LNCaP clone FGC (cell line): ENCODE measurements at regions not wholly inside any gene's neighbourhood (a gene's known extent, or its start where the extent isn't known, plus 50 kb on each side); places are given as distances from the start of the nearest gene placed in this dataset.

Experiments
- DNase-seq: peaks from one replicate; pipeline ENCODE4 v3.0.0-alpha.2; 2011; ENCODE audit warnings: low read depth
- H3K4me3 ChIP-seq: 2 replicates; pipeline ENCODE4 v1.5.1; 2011; ENCODE audit warnings: mild to moderate bottlenecking, low read depth, low read length, control low read depth
- TF ChIP-seq, protein P1 (sequence below): IDR thresholded peaks from 2 replicates; pipeline ENCODE4 v1.5.1; 2012; ENCODE audit warnings: mild to moderate bottlenecking; ENCODE audit not compliant: control insufficient read depth, insufficient read depth; ENCODE audit errors: extremely low read depth

DNA sequence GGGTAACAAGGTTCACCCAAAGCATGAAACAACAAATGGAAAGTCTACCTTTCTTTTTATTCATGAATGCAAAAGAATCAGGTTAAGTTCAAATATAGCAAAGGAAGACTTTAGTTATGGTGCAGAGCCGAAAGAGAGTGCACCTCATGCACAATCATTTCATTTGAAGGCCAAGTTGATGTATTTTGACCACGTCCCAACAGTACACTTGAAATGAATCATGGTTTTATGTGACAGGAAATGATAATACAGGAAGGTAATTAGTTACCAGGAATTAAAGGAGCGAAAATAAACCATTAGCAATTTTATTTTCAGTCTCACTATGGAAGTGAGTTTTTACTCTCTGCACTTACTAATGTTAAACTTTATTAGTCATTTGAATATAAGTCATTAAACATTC lies 281.2 kb upstream of the DIAPH2 start:
- no peak overlapping the region for H3K4me3 ChIP-seq
- TF ChIP-seq, protein P1, sequence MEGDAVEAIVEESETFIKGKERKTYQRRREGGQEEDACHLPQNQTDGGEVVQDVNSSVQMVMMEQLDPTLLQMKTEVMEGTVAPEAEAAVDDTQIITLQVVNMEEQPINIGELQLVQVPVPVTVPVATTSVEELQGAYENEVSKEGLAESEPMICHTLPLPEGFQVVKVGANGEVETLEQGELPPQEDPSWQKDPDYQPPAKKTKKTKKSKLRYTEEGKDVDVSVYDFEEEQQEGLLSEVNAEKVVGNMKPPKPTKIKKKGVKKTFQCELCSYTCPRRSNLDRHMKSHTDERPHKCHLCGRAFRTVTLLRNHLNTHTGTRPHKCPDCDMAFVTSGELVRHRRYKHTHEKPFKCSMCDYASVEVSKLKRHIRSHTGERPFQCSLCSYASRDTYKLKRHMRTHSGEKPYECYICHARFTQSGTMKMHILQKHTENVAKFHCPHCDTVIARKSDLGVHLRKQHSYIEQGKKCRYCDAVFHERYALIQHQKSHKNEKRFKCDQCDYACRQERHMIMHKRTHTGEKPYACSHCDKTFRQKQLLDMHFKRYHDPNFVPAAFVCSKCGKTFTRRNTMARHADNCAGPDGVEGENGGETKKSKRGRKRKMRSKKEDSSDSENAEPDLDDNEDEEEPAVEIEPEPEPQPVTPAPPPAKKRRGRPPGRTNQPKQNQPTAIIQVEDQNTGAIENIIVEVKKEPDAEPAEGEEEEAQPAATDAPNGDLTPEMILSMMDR, result no peak
- DNase-seq, result no peak

DNA sequence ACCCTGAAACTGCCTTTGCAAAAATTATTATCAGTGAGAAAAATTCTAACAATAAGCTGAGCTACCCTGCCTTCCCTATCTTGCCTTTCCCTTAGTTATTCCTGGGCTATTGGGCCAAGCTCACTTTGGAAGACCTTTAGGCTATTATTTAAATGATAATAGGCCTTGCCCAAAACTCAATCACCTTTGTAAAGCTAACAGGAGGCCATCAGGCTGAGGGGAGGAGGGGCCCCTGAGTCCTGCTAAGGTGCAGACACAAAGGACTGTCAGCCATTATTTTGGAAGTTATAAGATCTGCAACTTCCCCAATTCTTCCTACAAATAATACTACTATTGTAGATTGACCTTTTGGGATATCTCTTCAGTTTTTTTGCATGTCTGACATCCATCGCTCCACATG lies 278.8 kb upstream of the DIAPH2 start:
- TF ChIP-seq, protein P1, result no peak
- DNase-seq, result no peak
- H3K4me3 ChIP-seq, result no peak overlapping the region

DNA sequence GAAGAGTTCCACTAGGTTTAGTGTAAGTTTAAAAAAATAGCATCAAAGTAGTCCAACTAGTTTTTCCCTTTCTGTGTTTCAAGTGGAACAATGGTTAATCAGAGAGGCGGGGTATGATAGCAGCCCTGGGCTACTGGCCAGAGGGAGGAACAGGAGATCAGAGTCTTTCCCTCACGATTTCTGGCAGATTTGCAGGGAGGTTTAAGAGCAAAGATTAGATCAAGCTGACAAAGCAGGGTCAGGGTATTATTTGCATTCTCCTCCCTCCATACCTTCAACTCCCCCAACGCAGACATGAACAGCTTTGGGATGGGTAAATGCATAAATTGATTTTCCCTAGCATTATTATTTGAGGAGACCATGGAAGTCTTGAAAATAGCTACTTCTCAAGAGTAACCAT lies 277.6 kb upstream of the DIAPH2 start:
- DNase-seq, result peak; percentile 94
- no peak overlapping the region for H3K4me3 ChIP-seq

DNA sequence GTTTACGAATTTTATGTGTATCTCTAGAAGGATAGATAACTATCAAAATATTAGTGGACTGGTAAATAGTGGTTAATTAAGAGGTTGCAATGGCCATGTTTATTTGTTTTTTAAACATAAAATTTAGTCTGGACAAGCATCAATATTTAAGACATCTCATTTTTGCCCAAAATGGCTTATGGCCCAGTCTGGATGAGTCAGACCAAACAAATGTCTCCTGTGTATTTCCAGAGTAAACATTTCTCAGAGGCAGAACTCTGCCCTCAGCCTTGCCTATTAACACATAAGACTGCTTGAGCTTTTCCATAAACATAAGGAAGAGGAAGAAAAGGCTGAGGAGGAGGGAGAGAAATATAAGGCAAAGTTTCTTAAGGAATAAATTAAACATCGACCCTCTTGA lies 277.1 kb upstream of the DIAPH2 start:
- no peak overlapping the region for H3K4me3 ChIP-seq
- DNase-seq, result peak; percentile 91
- TF ChIP-seq, protein P1, result no peak

More for the DNA sequence above, 277.6 kb upstream of the DIAPH2 start:
- TF ChIP-seq, protein P1, result no peak

DNA sequence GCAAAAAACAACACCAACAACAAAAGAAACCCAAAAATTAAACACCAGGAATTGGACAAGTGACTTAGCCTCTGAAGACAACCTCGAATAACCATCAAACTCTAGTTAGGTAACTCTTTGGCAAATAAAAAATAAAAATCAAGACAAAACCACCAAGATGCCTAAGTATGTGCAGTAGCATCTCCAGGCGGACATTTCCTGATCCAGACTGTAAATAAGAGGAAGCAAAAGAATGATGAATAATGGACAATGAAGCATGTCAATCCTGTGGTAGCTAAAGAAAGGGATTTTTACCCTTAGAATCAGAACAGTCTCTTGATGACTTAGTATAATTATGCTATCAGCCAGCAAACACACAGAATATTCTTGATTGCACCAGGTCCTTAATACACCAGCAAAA lies 276.7 kb upstream of the DIAPH2 start:
- no peak for DNase-seq
- TF ChIP-seq, protein P1, result no peak
- no peak overlapping the region for H3K4me3 ChIP-seq

DNA sequence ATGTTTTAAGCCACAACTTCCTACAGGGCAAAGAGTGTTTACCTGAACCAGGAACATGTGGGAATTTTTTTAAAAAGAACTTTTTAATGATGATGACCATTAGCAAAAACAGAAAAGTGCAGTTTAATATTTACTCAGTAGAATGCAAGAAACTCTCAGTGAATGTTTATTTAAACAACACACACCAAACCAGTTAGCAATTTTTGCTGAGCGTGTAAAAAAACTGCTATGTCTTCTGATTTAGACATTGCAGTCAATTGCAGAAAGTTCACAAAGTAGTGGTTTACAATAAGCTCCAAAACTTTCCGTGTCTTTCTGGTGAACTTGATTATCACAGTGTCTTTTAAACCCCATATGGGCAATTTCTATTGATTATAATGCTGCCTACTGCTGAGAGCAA lies 273.7 kb upstream of the DIAPH2 start:
- DNase-seq, result no peak
- no peak overlapping the region for H3K4me3 ChIP-seq
- TF ChIP-seq, protein P1, result no peak

DNA sequence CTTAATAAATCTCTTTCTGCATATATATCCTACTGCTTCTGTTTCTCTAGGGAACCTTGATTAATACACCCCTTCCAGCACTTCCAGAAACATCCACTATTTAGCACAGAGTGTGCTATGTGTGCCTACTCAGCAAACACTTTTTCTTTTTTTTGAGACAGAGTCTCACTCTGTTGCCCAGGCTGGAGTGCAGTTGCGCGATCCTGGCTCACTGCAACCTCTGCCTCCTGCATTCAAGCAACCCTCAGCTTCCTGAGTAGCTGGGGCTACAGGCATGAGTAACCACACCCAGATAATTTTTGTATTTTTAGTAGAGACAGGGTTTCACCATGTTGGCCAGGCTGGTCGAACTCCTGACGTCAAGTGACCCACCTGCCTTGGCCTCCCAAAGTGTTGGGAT lies 266.9 kb upstream of the DIAPH2 start:
- TF ChIP-seq, protein P1, result no peak
- H3K4me3 ChIP-seq, result no peak overlapping the region
- no peak for DNase-seq
